ENCODE measurements at regions not wholly inside any gene's neighbourhood (a gene's known extent, or its start where the extent isn't known, plus 50 kb on each side); places are given as distances from the start of the nearest gene placed in this dataset.

- Mint-ChIP-seq H3K36me3 (ENCODE audit: low read depth) (no peaks in the 10 kb centered on the region), H3K27ac (no peak overlapping the region), H3K4me1 (no peaks in the 10 kb centered on the region), H3K9me3 (no peaks in the 10 kb centered on the region), H3K4me3 (no peak overlapping the region), H3K27me3 (peaks cover 16% of the 10 kb centered on the region)
- no peak for ATAC-seq (replicated peaks)
These were observed 99.2 kb downstream of the VEGFA start for GRCh38 chr6:43869079-43869710.

GRCh38 chr6:43868467-43868866 lies 98.5 kb downstream of the VEGFA start:
- H3K9me3 Mint-ChIP-seq = no peaks in the 10 kb centered on the region
- H3K27me3 Mint-ChIP-seq = peaks cover 16% of the 10 kb centered on the region
- no peak for ATAC-seq (replicated peaks)
- H3K4me1 Mint-ChIP-seq = no peaks in the 10 kb centered on the region
- H3K36me3 Mint-ChIP-seq (ENCODE audit: low read depth) = no peaks in the 10 kb centered on the region
- no peak overlapping the region for H3K4me3 Mint-ChIP-seq
- H3K27ac Mint-ChIP-seq = no peak overlapping the region

- no peak for ATAC-seq (replicated peaks)
- Mint-ChIP-seq H3K36me3 (ENCODE audit: low read depth) (no peaks in the 10 kb centered on the region), H3K4me1 (no peaks in the 10 kb centered on the region), H3K4me3 (no peak overlapping the region), H3K27me3 (peaks cover 16% of the 10 kb centered on the region), H3K27ac (no peak overlapping the region), H3K9me3 (no peaks in the 10 kb centered on the region)
These were observed 98.0 kb downstream of the VEGFA start for GRCh38 chr6:43867996-43868395.

- H3K36me3 Mint-ChIP-seq (ENCODE audit: low read depth) = no peaks in the 10 kb centered on the region
- H3K27ac Mint-ChIP-seq = no peak overlapping the region
- no peaks in the 10 kb centered on the region for H3K9me3 Mint-ChIP-seq
- H3K4me3 Mint-ChIP-seq = no peak overlapping the region
- no peak for ATAC-seq (replicated peaks)
- peaks cover 16% of the 10 kb centered on the region for H3K27me3 Mint-ChIP-seq
- H3K4me1 Mint-ChIP-seq = no peaks in the 10 kb centered on the region
These were observed 97.2 kb downstream of the VEGFA start for GRCh38 chr6:43867246-43867645.

GRCh38 chr6:43865932-43866645 lies 96.1 kb downstream of the VEGFA start:
- no peak for ATAC-seq (replicated peaks)
- H3K4me3 Mint-ChIP-seq = no peak overlapping the region
- no peaks in the 10 kb centered on the region for H3K9me3 Mint-ChIP-seq
- H3K36me3 Mint-ChIP-seq (ENCODE audit: low read depth) = no peaks in the 10 kb centered on the region
- no peaks in the 10 kb centered on the region for H3K4me1 Mint-ChIP-seq
- peaks cover 16% of the 10 kb centered on the region for H3K27me3 Mint-ChIP-seq
- H3K27ac Mint-ChIP-seq = no peak overlapping the region

GRCh38 chr6:43865086-43865485 lies 95.1 kb downstream of the VEGFA start:
- Mint-ChIP-seq H3K9me3 (no peaks in the 10 kb centered on the region), H3K4me1 (no peaks in the 10 kb centered on the region), H3K4me3 (no peak overlapping the region)

GRCh38 chr6:43862925-43863324 lies 92.9 kb downstream of the VEGFA start:
- no peak for ATAC-seq (replicated peaks)
- Mint-ChIP-seq H3K27ac (no peak overlapping the region), H3K4me1 (no peaks in the 10 kb centered on the region), H3K27me3 (peaks cover 12% of the 10 kb centered on the region), H3K4me3 (no peak overlapping the region), H3K9me3 (no peaks in the 10 kb centered on the region), H3K36me3 (ENCODE audit: low read depth) (no peaks in the 10 kb centered on the region)

More at GRCh38 chr6:43865086-43865485, 95.1 kb downstream of the VEGFA start:
- H3K36me3 Mint-ChIP-seq (ENCODE audit: low read depth) = no peaks in the 10 kb centered on the region
- no peak for ATAC-seq (replicated peaks)
- no peak overlapping the region for H3K27ac Mint-ChIP-seq
- peaks cover 16% of the 10 kb centered on the region for H3K27me3 Mint-ChIP-seq

GRCh38 chr6:43861212-43861894 lies 91.3 kb downstream of the VEGFA start:
- H3K27me3 Mint-ChIP-seq = peaks cover 9% of the 10 kb centered on the region
- H3K4me3 Mint-ChIP-seq = no peak overlapping the region
- ATAC-seq (replicated peaks) = no peak
- H3K9me3 Mint-ChIP-seq = no peaks in the 10 kb centered on the region
- H3K36me3 Mint-ChIP-seq (ENCODE audit: low read depth) = no peaks in the 10 kb centered on the region
- no peak overlapping the region for H3K27ac Mint-ChIP-seq
- H3K4me1 Mint-ChIP-seq = no peaks in the 10 kb centered on the region

- ATAC-seq (replicated peaks) = no peak
- no peaks in the 10 kb centered on the region for H3K4me1 Mint-ChIP-seq
- no peak overlapping the region for H3K27ac Mint-ChIP-seq
- H3K36me3 Mint-ChIP-seq (ENCODE audit: low read depth) = no peaks in the 10 kb centered on the region
- H3K27me3 Mint-ChIP-seq = peaks cover 4% of the 10 kb centered on the region
- no peaks in the 10 kb centered on the region for H3K9me3 Mint-ChIP-seq
- H3K4me3 Mint-ChIP-seq = no peak overlapping the region
These were observed 90.3 kb downstream of the VEGFA start for GRCh38 chr6:43860285-43860684.

GRCh38 chr6:43859213-43859612 lies 89.2 kb downstream of the VEGFA start:
- Mint-ChIP-seq H3K36me3 (ENCODE audit: low read depth) (no peaks in the 10 kb centered on the region), H3K27ac (no peak overlapping the region), H3K4me3 (no peak overlapping the region), H3K27me3 (peaks cover 4% of the 10 kb centered on the region), H3K4me1 (no peaks in the 10 kb centered on the region), H3K9me3 (no peaks in the 10 kb centered on the region)
- no peak for ATAC-seq (replicated peaks)

GRCh38 chr6:43858161-43859153 lies 88.4 kb downstream of the VEGFA start:
- Mint-ChIP-seq H3K27me3 (peaks cover 4% of the 10 kb centered on the region), H3K4me3 (no peak overlapping the region), H3K36me3 (ENCODE audit: low read depth) (no peaks in the 10 kb centered on the region), H3K4me1 (no peaks in the 10 kb centered on the region), H3K27ac (no peak overlapping the region), H3K9me3 (no peaks in the 10 kb centered on the region)
- no peak for ATAC-seq (replicated peaks)

GRCh38 chr6:43856005-43856765 lies 86.2 kb downstream of the VEGFA start:
- no peaks in the 10 kb centered on the region for H3K9me3 Mint-ChIP-seq
- ATAC-seq (replicated peaks) = no peak
- H3K4me3 Mint-ChIP-seq = no peak overlapping the region
- peaks cover 4% of the 10 kb centered on the region for H3K27me3 Mint-ChIP-seq
- H3K36me3 Mint-ChIP-seq (ENCODE audit: low read depth) = no peaks in the 10 kb centered on the region
- no peak overlapping the region for H3K27ac Mint-ChIP-seq
- H3K4me1 Mint-ChIP-seq = no peaks in the 10 kb centered on the region

GRCh38 chr6:43855247-43855646 lies 85.2 kb downstream of the VEGFA start:
- H3K27ac Mint-ChIP-seq = peak overlapping the region; percentile 4

More at GRCh38 chr6:43855247-43855646, 85.2 kb downstream of the VEGFA start:
- Mint-ChIP-seq H3K9me3 (no peaks in the 10 kb centered on the region), H3K27me3 (peaks cover 4% of the 10 kb centered on the region), H3K4me1 (no peaks in the 10 kb centered on the region), H3K36me3 (ENCODE audit: low read depth) (no peaks in the 10 kb centered on the region), H3K4me3 (no peak overlapping the region)
- no peak for ATAC-seq (replicated peaks)
